ENCODE measurements at regions not wholly inside any gene's neighbourhood (a gene's known extent, or its start where the extent isn't known, plus 50 kb on each side); places are given as distances from the start of the nearest gene placed in this dataset.
"Not testable (repeated sequence)": the region's sequence is repeated elsewhere in the genome, so short reads cannot be mapped to it uniquely, and the experiment has no call there.

DNA sequence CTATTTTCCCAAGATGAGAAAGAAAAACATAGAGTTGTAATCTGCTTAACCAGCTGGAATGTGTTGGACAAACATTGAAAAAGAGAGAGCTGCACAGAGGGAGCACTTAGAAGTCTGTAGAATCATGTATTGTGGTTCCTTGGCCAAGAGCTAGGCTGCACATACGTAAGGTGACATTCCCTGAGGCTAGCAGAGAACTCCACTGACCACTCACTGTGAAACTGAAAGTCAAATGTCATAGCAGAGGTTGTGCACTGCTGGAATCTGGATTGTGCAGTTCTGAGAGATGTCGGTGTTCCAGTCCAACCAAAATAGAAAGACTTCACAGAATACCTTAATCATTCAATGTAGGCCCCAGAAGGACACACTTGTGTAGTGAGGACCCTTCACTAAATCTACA is 772.8 kb upstream of the RAG2 start:
- no peak for DNase-seq

DNA sequence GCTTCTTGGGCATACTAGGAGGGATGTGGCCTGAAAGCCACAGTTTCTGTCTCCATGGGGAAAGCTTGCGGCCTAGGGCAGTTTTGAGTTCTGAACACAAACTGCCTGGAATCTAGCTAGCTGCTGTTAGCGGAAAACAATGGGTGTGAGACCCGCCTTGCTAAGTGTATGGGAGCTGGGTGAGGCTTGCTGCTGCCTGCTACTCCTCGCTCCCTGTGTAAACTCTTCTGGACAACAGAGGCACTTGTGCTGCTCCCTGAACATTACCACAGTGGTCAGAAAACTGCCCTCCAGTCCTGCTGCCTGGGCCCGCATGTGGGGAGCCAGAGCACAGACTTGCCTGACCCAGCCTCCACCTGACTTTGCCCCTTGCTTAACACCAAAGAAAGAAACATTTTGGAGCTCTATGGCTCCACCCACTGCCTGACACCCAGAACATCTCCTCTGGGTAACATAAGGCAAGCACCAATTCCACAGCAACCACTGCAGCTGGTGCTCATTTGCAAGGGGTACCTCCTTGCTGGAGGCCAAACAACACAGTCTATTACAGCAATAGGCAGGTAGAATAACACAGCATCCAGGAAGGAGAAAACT is 766.3 kb upstream of the RAG2 start:
- no peak for DNase-seq

DNA sequence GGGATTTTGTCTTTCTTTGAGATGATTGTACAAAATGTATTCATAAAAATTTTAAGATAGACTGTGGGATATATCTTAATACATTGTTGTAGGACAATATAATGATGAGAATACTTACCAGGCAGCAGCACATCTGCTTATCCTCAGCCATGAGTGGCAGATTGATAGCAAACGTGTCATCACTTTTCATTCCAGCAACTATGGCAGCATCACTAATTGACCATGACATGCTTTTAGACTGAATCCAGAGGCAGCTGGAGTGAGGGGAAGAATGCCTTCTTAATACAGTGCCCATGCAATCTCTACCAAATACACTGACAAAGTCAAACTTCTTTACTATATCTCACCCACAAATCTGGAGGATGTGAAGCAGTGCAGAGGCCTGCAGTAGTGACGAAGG is 755.2 kb upstream of the RAG2 start:
- no peak for DNase-seq

DNA sequence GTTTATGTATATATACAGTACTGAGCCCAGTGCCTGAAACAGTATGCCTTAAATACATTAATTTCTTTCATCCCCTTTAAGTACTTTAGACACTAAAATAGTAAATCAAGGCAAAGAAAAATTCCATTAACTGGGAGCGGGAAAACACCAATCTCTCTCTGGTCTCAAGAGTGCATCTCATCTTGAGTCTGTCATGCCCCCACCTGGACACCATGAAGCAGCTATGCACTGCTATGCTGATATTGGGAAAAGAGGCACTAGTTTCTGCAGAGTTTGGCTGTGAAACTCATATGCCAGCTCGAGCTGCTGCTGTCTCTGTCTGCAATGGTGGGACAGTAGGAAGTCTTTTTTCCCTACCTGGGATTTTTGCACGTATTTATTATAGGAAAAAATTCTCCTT is 754.4 kb upstream of the RAG2 start:
- no peak for DNase-seq

- no peak for DNase-seq
Observed at GRCh38 chr11:37343290-37343689, 745.3 kb upstream of the RAG2 start.

DNA sequence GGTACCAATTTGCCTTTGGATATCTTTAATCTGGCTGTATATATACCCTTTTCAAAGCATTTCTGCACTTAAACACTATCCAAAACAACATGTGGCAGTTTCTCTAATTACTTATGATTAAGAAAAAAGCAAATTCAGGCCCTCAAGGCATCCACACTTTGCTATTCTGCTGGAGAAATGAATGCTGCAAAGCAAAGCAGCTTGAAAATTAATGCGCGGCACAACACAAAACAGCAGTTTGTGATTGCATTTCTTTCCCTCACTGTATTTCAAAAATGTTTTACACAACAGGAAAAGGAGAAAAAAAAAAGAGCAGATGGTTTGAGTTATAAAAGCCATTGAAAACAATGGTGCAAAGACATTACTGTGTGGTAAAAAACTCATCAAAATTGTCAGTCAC is 738.4 kb upstream of the RAG2 start:
- no peak for DNase-seq

GRCh38 chr11:37333345-37333744 is 735.3 kb upstream of the RAG2 start:
- DNase-seq: no peak

GRCh38 chr11:37323843-37324242 is 725.8 kb upstream of the RAG2 start:
- DNase-seq: no peak

GRCh38 chr11:37322333-37323194 is 724.5 kb upstream of the RAG2 start:
- no peak for DNase-seq

- no peak for DNase-seq
Observed at GRCh38 chr11:37320921-37321320, 722.9 kb upstream of the RAG2 start.

DNA sequence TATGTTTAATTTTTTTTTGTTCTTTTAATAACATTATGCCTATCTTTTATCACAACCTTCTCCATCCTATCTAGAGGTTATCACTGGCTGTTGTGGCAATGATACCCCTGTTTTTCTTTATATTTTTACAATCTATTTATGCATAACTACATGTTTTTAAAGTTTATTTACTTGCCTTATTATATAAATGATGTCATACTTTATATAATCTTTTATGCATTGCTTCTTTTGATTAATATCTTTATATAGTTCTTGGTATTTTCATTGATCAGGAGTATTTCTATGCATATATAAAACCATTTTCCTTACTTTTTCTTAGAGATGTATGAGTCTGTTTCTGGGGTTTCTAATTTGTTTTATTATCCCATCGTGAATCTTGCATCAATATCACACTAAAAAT is 719.8 kb upstream of the RAG2 start:
- no peak for DNase-seq

- no peak for DNase-seq
Observed at GRCh38 chr11:37313266-37313665, 715.2 kb upstream of the RAG2 start.

DNA sequence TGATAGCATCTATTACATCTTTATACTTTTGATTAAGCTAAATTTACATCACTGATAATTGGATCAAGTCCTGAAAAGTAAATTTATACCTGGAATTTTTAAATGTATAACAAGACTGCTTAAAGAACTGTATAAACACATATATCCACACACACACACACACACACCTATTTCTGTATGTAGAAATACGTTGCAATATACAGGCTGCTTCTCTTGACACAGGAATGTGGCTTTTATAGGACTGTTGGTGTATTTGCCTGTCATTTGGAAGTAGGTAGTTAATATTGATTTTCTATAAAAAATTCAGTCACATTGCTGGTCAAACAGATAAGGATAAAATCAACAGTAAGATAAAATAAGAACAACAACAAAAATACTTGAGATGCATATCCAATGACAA is 708.5 kb upstream of the RAG2 start:
- no peak for DNase-seq

- not testable (repeated sequence) for DNase-seq
Observed at GRCh38 chr11:37301405-37301804, 703.4 kb upstream of the RAG2 start.

DNA sequence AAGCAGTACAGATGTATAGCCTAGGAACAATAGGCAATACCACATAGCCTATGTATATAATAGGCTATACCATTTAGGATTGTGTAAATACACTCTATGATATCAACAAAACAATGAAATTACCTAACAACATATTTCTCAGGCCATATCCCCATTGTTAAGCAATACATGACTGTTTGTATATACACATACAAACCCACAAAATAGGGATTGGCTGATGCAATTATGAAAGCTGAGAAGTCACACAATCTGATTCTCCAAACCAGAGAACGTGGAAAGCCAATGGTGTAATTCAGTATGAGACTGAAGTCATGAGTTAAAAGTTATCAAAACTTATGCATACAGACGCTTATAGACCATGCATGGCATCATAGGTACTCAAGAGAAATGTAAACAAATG is 700.1 kb upstream of the RAG2 start:
- DNase-seq: no peak

GRCh38 chr11:37286890-37287289 is 688.9 kb upstream of the RAG2 start:
- no peak for DNase-seq

GRCh38 chr11:37282367-37282766 is 684.3 kb upstream of the RAG2 start:
- DNase-seq: no peak

DNA sequence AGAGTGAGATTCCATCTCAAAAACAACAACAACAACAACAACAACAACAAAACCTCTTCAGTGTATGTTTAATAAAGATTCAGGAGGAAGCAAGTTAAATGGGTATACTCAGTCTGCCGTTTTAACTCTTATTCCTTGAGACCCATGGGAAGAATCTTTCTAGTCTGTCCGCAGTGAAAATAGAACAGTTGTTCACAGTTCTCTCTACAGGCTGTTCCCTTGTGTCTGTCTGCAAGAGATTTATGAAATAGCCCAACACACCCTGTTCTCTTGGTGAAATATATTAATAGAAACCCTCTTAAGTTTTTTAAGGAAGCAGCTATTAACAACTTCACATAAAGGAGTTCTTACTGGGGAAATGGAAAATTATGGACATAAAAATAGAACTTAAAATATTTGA is 682.2 kb upstream of the RAG2 start:
- DNase-seq: no peak

DNA sequence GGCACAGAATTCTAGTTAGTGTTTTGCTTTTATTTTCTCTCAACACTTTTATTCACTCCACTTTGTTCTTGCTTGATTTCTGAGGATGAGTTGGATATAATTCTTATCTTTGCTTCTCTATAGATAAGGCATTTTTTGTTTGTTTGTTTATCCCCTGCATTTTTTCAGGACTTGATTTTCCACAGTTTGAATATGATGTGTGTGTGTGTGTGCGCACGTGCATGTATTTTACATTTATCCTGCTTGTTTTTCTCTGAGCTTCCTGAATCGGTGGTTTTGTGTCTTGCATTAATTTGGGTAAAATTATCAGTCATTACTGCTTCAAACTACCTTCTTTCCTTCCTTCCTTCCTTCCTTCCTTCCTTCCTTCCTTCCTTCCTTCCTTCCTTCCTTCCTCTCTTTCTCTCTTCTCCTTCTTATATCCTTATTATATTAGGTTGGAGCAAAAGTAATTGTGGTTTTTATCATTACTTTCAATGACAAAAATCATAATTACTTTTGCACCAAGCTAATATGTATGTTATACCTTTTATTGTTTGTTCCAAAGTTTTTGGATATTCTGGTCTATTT is 679.9 kb upstream of the RAG2 start:
- DNase-seq: no peak

DNA sequence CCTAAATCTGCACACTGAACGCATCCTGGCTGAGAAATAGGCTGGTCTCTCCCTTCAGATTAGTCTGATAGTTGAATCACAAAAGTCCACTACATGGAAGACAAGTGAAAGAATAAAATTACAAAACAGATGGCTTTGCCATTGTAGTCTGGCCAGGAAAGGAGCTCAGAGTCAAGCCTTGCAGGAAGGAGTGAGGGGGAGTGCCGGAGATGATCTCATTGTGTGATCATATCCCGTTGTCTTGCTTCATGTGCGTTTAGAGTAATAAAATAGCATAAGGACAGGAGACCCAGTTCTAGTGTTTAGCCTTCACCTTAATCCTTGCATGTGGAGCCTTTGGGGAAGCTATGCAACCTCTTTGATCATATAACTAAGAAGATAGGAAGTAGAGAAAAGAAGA is 666.7 kb upstream of the RAG2 start:
- DNase-seq: no peak

- DNase-seq: no peak
Observed at GRCh38 chr11:37264060-37264459, 666.0 kb upstream of the RAG2 start.

- DNase-seq: not testable (repeated sequence)
Observed at GRCh38 chr11:37263467-37263866, 665.4 kb upstream of the RAG2 start.

DNA sequence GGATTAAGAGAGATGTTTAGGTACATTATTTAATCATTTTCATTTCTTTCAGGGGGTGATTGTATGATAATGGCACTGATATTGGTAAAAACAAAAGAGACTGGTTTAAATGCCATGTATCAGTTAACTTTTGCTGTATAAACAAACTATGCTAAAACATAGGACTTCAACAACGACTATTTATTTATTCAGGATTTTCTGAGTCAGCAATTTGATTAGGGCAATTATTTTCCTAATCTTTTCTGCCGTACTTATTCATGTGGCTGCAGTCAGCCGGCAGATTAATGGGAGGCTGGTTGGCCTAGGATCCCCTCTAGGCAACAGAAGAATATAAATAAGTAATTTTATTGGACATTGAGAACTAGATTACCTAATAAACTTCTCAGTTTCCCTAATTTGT is 661.7 kb upstream of the RAG2 start:
- no peak for DNase-seq

DNA sequence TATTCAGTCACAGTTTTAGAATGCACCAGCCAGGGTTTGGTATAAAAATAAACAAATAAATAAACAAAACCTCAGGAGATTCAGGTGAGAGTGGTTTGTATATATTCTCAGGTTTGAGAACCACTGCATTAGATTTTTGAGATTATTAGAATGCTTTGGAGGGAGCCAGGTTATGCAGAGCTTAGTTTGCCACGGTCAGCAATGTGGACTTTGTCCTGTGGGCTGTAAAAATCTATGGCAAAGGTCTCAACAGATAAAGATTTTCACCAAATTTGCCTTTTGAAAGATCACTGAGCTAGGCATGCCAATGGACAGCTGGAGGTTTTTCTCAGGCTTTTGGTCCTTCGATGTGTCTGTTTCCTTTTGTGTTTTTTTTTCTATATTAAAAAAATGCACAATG is 650.1 kb upstream of the RAG2 start:
- DNase-seq: no peak

- DNase-seq: not testable (repeated sequence)
Observed at GRCh38 chr11:37246092-37246491, 648.1 kb upstream of the RAG2 start.
